Right ventricle myocardium inferior (tissue), 1 donor: ENCODE measurements at regions not wholly inside any gene's neighbourhood (a gene's known extent, or its start where the extent isn't known, plus 50 kb on each side); places are given as distances from the start of the nearest gene placed in this dataset.
"Not testable (repeated sequence)": the region's sequence is repeated elsewhere in the genome, so short reads cannot be mapped to it uniquely, and the experiment has no call there.

Source experiments
- ATAC-seq: fragments of 200-7000 bp; cut with Tn5 transposase; one replicate; pipeline ENCODE4 v1.9.1; 2020; ENCODE audit warnings: mild to moderate bottlenecking, moderate library complexity
- DNase-seq: peaks from one replicate; pipeline ENCODE4 v3.0.0; 2021; ENCODE audit errors: missing footprints
- intact Hi-C: fragments of 100-400 bp; cut with DNase I; formaldehyde crosslinking; loops from one replicate; pipeline ENCODE4 v1.11.0; 2022
- donor health status: DM: no; HTN: yes; CAD: no; lungs with severe emphysema.

DNA sequence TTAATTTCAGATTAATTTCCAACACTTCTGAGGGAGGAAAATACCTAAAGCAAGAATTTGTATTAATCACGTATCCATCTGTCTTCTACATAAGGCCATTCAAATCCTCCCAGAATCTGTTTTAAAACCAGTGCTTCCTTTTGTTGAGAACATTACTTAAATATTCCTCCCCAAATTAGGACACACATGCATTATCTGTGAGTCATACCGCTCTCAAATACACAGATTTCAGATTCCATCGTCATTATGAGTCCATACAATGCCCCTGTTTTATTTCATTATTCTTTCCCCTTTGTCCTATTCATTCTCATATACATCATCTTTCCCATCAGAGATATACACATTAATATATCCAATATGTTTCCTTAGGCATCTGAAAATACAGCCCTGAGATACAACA, 57.3 kb upstream of the PRSS12 start:
- DNase-seq (no peak), ATAC-seq (no peak)
- intact Hi-C loops = no loop called here

DNA sequence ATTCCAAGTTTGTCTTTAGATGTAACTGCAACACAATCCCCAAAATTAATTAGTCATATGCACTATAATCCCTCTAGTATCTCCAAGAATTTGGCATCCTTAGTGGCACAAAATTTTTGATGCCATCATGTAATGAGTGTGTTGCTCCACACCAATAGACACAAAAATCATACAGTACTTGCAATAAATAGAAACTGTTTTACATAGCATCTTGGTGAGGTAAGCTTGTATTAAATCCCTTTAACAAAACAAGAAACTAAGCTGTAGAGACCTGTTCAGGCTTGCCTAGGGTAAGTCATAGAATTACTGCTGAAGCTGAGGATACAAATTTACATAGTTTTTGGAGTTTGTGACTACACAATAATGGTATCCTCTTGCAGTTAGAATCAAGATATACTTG, 64.5 kb upstream of the PRSS12 start:
- intact Hi-C loops = no loop called here
- DNase-seq (no peak), ATAC-seq (no peak)

- DNase-seq, intact Hi-C loops, ATAC-seq: not testable (repeated sequence)
Measured at GRCh38 chr4:118417800-118418199, 65.0 kb upstream of the PRSS12 start.

DNA sequence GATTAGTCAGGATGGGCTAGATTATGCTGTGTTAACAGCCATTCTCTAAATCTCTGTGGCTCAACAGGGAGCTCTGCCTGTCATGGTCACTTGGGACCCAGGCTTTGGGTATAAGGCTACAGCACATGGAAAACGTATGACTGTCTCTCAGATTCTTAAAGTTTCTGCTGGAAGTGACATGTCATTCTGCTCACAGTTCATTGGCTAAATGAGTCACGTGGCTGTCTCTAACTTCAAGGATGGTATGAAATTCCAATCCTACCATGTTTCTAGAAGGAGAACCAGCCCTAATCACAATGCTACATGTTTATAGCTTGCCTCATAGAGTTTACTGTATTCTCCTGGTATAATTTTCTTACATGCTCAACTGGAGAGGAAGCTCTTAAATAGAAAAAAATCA, 65.6 kb upstream of the PRSS12 start:
- DNase-seq, intact Hi-C loops, ATAC-seq: not testable (repeated sequence)

- ATAC-seq, intact Hi-C loops, DNase-seq: not testable (repeated sequence)
Measured at GRCh38 chr4:118419626-118420025, 66.8 kb upstream of the PRSS12 start.

- ATAC-seq, intact Hi-C loops, DNase-seq: not testable (repeated sequence)
Measured at GRCh38 chr4:118424062-118424461, 71.3 kb upstream of the PRSS12 start.

DNA sequence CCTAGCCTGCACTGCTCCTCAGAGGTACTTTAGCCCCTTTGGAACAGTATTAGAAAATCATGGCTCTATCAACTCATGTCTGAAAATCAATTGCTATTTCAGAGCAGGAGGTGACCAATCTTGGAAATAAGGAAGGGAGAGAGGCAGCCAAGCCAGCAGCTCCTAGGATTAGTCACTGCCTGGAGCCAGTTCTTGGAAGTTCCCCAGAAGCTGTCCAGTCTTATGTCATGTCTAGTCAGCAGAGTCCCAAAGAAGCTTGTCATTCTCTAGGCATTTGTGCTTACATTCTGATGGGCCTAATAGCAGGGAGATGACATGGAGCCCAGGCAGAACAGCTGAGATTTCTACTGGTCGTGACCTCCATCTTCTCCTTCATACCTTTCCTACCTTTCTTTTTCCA, 76.1 kb upstream of the PRSS12 start:
- intact Hi-C loops, ATAC-seq, DNase-seq: not testable (repeated sequence)

DNA sequence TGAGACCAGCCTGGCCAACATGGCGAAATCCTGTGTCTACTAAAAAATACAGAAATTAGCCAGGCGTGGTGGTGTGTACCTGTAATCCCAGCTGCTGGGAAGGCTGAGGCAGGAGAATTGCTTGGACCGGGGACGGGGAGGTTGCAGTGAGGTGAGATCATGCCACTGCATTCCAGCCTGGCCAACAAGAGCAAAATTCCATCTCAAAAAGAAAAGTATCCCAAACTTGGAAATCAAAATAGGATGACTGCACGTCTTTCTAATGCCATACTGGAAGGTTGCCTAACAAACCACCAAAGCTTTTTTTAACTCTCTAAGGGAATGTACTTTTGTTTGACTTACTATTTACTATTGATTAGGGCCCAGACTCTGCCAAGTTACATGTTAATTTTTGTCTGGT, 79.6 kb upstream of the PRSS12 start:
- DNase-seq, intact Hi-C loops, ATAC-seq: not testable (repeated sequence)

GRCh38 chr4:118433612-118434375, 81.0 kb upstream of the PRSS12 start:
- DNase-seq, intact Hi-C loops, ATAC-seq: not testable (repeated sequence)

DNA sequence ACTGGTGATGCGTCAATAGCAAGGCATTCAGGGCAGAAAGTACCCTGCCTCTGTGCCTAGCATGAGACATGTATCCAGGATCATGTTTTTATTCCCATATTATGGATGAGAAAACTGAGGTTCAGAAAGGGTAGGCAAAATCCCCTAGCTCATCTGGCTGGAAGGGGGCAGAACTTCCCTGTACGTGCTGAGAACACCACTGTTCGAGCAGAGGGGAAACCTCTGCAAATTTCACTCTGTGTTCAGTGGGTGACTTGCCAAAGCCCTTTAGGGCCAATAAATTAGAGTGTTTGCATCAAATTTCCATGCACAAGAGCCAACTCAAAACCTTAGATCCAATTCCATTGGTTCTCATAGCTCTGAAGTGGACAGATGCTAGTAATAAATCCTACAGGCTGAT, 82.6 kb upstream of the PRSS12 start:
- intact Hi-C loops, ATAC-seq, DNase-seq: not testable (repeated sequence)

- DNase-seq, intact Hi-C loops, ATAC-seq: not testable (repeated sequence)
Measured at GRCh38 chr4:118442115-118442837, 89.5 kb upstream of the PRSS12 start.

DNA sequence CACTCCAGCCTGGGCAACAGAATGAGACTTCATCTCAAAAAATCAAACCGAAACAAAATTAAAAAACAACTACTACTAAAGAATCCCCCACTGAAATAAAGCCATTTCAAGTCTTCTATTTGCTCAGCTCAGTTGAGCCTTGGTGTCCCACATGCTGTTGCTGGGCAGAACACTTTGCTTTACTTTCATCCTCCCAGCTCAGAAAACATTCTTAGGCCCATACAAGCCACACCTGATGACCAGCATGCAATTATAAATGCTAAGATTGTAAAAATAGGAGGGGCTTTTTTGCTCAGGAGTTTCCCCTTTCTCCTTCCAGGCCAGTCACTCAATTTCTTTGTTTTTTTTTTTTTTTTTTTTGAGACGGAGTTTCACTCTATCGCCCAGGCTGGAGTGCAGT, 94.6 kb upstream of the PRSS12 start:
- ATAC-seq, intact Hi-C loops, DNase-seq: not testable (repeated sequence)

GRCh38 chr4:118454857-118455256, 102.1 kb upstream of the PRSS12 start:
- intact Hi-C loops, DNase-seq, ATAC-seq: not testable (repeated sequence)

DNA sequence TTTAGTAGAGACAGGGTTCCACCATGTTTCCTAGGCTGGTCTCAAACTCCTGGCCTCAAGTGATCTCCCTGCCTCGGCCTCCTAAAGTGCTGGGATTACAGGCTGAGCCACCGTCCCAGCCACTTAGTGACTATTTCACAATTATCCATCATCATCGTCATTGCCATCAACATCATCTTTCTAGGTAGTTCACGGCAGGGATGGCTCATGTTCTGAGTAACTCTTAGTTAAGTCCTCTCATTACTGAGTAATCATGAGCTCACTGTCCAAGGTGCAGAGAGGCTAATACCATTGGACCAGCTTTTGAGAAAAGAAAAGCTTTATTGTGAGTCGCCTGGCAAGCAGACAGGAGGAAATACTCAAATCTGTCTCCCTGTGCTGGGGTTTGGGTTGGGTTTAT, 108.6 kb upstream of the PRSS12 start:
- DNase-seq, ATAC-seq, intact Hi-C loops: not testable (repeated sequence)

DNA sequence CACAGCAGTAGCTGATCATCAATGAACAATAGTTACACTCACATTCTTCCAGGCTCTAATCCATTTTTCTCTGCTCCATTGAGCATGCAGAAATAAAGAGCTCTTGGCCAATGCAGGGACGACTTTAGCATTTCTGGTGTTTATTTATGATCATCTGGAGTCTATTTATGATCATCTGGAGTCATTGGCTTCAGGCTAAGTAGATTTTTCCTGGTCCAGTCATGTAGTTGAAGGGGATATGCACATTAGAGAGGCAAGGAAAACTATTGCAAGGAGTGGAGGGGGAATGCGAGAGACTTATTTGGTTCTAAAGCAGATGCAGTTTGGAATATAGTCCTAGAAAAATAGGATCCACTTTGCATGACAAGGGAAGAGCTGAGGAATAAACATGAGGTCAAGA, 113.0 kb upstream of the PRSS12 start:
- ATAC-seq, intact Hi-C loops: not testable (repeated sequence)

DNA sequence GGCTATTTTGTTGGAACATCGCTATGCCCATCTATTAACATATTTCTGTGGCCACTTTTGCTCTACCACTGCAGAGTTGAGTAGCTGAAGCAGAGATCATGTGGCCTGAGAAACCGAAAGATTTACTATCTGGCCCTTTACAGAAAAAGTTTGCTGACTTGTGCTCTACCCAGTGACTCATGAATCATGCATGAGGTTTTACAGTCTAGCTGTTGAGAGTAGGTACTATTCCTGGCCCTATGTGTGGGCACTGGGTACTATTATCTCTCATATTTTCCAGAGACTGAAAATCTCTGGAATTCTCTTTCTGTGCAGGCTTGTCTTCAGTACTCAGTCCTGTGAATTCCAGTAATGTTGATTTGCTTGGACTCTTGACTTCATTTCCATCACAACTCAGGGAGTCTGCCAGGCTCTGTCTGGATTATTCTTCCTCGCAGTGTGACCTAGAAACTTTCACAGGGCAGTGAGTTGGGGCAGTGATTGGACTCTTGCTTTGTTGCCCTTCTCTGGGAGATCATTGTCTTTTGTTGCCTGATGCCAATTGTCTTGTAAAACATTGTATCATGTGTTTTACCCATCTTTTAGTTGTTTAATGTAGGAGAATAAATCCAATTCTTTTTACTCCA, 121.3 kb upstream of the PRSS12 start:
- DNase-seq, intact Hi-C loops: not testable (repeated sequence)
- peak; percentile 34 for ATAC-seq

More for the DNA sequence above, 113.0 kb upstream of the PRSS12 start:
- not testable (repeated sequence) for DNase-seq

DNA sequence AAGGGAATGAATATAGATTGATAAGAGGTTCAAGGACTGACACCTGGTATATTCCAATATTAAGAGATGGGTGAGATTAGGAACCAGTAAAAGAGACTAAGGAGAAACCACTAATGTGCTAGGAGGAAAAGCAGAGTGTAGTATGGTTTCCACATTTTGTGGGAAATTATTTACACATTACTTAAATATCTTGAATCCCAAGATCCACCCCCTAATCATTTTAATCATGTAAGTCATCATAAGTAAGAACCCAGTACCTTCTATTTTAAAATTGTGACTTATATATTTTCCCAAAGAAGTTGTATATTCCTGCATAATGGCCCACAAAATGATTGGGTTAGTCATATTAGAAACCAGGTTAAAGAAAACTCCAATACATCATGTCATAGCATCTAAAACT, 122.0 kb upstream of the PRSS12 start:
- DNase-seq, ATAC-seq, intact Hi-C loops: not testable (repeated sequence)

DNA sequence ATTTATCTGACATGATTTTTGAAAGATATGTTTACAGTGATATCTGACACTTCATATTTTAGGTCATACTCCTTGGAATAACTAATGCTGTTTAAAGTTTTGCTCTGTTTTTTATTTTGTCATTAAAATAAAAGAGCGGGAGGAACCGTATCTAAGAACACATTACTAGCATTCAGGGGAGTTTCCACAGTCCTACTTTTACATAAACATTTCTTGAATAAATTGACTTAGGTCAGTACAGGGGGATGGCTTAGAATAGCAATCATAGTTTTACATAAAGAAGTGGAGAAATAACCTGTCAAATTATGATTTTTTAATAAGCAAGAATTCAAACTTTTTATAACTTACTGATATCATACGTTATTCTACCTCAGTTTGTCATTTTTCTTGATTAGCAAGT, 123.1 kb upstream of the PRSS12 start:
- ATAC-seq, DNase-seq: not testable (repeated sequence)

GRCh38 chr4:118477826-118478225, 125.0 kb upstream of the PRSS12 start:
- intact Hi-C loops, DNase-seq, ATAC-seq: not testable (repeated sequence)

More for the DNA sequence above, 123.1 kb upstream of the PRSS12 start:
- intact Hi-C loops = not testable (repeated sequence)
